ENCODE measurements at regions not wholly inside any gene's neighbourhood (a gene's known extent, or its start where the extent isn't known, plus 50 kb on each side); places are given as distances from the start of the nearest gene placed in this dataset.

- no peak overlapping the region for H3K4me3 ChIP-seq (ENCODE audit: low read depth, low read length)
- TF ChIP-seq, protein P1, sequence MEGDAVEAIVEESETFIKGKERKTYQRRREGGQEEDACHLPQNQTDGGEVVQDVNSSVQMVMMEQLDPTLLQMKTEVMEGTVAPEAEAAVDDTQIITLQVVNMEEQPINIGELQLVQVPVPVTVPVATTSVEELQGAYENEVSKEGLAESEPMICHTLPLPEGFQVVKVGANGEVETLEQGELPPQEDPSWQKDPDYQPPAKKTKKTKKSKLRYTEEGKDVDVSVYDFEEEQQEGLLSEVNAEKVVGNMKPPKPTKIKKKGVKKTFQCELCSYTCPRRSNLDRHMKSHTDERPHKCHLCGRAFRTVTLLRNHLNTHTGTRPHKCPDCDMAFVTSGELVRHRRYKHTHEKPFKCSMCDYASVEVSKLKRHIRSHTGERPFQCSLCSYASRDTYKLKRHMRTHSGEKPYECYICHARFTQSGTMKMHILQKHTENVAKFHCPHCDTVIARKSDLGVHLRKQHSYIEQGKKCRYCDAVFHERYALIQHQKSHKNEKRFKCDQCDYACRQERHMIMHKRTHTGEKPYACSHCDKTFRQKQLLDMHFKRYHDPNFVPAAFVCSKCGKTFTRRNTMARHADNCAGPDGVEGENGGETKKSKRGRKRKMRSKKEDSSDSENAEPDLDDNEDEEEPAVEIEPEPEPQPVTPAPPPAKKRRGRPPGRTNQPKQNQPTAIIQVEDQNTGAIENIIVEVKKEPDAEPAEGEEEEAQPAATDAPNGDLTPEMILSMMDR (IDR thresholded peaks at IDR 0.05; ENCODE audit: low read depth, low read length): no peak
- no peak for DNase-seq (ENCODE audit: low read depth, low spot score)
- in situ Hi-C loops (cut with HindIII; ENCODE audit: low sequenced_read_pairs): no loop called here
These were observed 2306.6 kb upstream of the AGA start for GRCh38 chr4:179748837-179749236.

DNA sequence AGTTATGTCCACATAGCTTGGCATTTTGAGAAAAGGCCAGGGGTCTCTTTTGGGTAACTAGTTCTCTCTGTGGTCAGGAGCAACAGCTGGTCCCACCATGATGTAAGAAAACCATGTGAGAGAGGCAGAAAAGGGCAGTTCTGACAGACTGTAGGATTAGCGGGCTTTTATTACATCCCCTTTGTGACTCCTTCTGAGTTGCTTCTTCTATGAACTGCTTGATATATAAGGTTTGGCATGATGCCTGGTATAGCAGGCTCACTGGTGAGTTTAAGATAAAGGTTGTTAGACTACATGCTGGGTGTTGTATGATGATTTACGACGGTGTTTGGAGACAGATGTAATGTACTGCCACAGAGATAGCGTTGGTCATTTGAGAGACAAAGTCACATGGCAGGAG is 2308.1 kb upstream of the AGA start:
- peak; percentile 42 for DNase-seq (ENCODE audit: low read depth, low spot score)
- TF ChIP-seq, protein P1 (IDR thresholded peaks at IDR 0.05; ENCODE audit: low read depth, low read length): no peak
- H3K4me3 ChIP-seq (ENCODE audit: low read depth, low read length): no peak overlapping the region
- in situ Hi-C loops (cut with HindIII; ENCODE audit: low sequenced_read_pairs): no loop called here

- in situ Hi-C loops (cut with HindIII; ENCODE audit: low sequenced_read_pairs): no loop called here
- no peak overlapping the region for H3K4me3 ChIP-seq (ENCODE audit: low read depth, low read length)
- no peak for DNase-seq (ENCODE audit: low read depth, low spot score)
- TF ChIP-seq, protein P1 (IDR thresholded peaks at IDR 0.05; ENCODE audit: low read depth, low read length): no peak
These were observed 2309.4 kb upstream of the AGA start for GRCh38 chr4:179751669-179752068.

GRCh38 chr4:179755322-179755721 is 2313.1 kb upstream of the AGA start:
- in situ Hi-C loops (cut with HindIII; ENCODE audit: low sequenced_read_pairs): no loop called here
- no peak overlapping the region for H3K4me3 ChIP-seq (ENCODE audit: low read depth, low read length)
- TF ChIP-seq, protein P1 (IDR thresholded peaks at IDR 0.05; ENCODE audit: low read depth, low read length): no peak
- DNase-seq (ENCODE audit: low read depth, low spot score): no peak

GRCh38 chr4:179757641-179758040 is 2315.4 kb upstream of the AGA start:
- TF ChIP-seq, protein P1 (IDR thresholded peaks at IDR 0.05; ENCODE audit: low read depth, low read length): no peak
- in situ Hi-C loops (cut with HindIII; ENCODE audit: low sequenced_read_pairs): no loop called here
- DNase-seq (ENCODE audit: low read depth, low spot score): no peak
- no peak overlapping the region for H3K4me3 ChIP-seq (ENCODE audit: low read depth, low read length)

DNA sequence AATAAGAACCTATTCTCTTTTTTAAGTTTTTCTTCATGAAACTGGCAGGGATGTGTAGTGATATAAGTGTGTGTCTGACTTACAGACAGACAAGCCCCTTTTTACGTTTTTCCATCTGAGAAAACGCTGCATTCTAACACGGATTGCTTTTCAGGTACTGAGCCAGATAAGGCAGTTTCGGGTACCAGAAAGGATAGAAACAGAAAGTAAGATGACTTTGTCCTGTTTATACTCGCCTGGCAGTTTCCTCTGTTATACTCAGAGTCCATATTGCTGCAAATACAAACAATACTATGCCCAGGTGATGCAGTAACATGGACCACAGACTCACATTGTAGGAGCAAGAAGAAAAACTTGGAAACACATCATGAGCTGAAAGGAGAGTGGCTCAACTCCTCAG is 2320.6 kb upstream of the AGA start:
- in situ Hi-C loops (cut with HindIII; ENCODE audit: low sequenced_read_pairs): no loop called here
- TF ChIP-seq, protein P1 (IDR thresholded peaks at IDR 0.05; ENCODE audit: low read depth, low read length): no peak
- no peak overlapping the region for H3K4me3 ChIP-seq (ENCODE audit: low read depth, low read length)
- DNase-seq (ENCODE audit: low read depth, low spot score): no peak

GRCh38 chr4:179766938-179767337 is 2324.7 kb upstream of the AGA start:
- in situ Hi-C loops (cut with HindIII; ENCODE audit: low sequenced_read_pairs): no loop called here
- TF ChIP-seq, protein P1 (IDR thresholded peaks at IDR 0.05; ENCODE audit: low read depth, low read length): no peak
- no peak for DNase-seq (ENCODE audit: low read depth, low spot score)
- no peak overlapping the region for H3K4me3 ChIP-seq (ENCODE audit: low read depth, low read length)

All from astrocyte of the spinal cord (primary cell).